ENCODE measurements at regions not wholly inside any gene's neighbourhood (a gene's known extent, or its start where the extent isn't known, plus 50 kb on each side); places are given as distances from the start of the nearest gene placed in this dataset.

DNA sequence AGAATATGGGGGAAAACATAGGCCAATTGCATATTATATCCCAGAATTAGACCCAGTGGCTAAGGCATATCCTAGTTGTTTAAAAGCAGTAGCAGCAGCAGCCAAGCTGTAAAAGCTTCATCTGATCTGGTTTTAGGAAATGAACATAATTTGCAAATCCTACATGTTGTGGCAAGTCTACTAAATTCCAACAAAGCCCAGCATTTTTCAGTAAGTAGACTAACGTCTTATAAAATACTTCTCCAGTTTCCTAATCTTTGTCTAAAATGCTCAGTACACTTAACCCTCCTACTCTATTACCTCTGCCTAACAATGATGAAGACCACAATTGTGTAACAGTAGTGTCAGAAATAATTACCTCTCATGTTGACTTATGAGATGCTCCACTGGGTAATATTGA, 70.9 kb upstream of the RERGL start:
- TF ChIP-seq EP300 (IDR thresholded peaks at IDR 0.05; ENCODE audit: low read depth): no peak
- TF ChIP-seq, protein P1, sequence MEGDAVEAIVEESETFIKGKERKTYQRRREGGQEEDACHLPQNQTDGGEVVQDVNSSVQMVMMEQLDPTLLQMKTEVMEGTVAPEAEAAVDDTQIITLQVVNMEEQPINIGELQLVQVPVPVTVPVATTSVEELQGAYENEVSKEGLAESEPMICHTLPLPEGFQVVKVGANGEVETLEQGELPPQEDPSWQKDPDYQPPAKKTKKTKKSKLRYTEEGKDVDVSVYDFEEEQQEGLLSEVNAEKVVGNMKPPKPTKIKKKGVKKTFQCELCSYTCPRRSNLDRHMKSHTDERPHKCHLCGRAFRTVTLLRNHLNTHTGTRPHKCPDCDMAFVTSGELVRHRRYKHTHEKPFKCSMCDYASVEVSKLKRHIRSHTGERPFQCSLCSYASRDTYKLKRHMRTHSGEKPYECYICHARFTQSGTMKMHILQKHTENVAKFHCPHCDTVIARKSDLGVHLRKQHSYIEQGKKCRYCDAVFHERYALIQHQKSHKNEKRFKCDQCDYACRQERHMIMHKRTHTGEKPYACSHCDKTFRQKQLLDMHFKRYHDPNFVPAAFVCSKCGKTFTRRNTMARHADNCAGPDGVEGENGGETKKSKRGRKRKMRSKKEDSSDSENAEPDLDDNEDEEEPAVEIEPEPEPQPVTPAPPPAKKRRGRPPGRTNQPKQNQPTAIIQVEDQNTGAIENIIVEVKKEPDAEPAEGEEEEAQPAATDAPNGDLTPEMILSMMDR (IDR thresholded peaks at IDR 0.05): no peak
